HFFc6 (cell line): ENCODE measurements at regions not wholly inside any gene's neighbourhood (a gene's known extent, or its start where the extent isn't known, plus 50 kb on each side); places are given as distances from the start of the nearest gene placed in this dataset.

ENCODE experiments used
- DNase-seq: peaks from one replicate; pipeline ENCODE4 v3.0.0-alpha.2; 2018
- H3K27ac Mint-ChIP-seq: 2 replicates; pipeline ENCODE4 v1.8.0; 2020; ENCODE audit warnings: mild to moderate bottlenecking, mixed read lengths
- H3K27me3 Mint-ChIP-seq: 2 replicates; pipeline ENCODE4 v1.8.0; 2021; ENCODE audit warnings: mild to moderate bottlenecking, moderate library complexity, mixed read lengths; ENCODE audit not compliant: insufficient read depth
- H3K36me3 Mint-ChIP-seq: 2 replicates; pipeline ENCODE4 v1.8.0; 2021; ENCODE audit warnings: low read depth, mixed read lengths
- H3K4me1 Mint-ChIP-seq: 2 replicates; pipeline ENCODE4 v1.8.0; 2020; ENCODE audit warnings: low read depth, mixed read lengths
- H3K4me3 Mint-ChIP-seq: 2 replicates; pipeline ENCODE4 v1.8.0; 2020; ENCODE audit warnings: mild to moderate bottlenecking, moderate library complexity, mixed read lengths
- H3K9me3 Mint-ChIP-seq: 2 replicates; pipeline ENCODE4 v1.8.0; 2020; ENCODE audit warnings: mild to moderate bottlenecking, mixed read lengths
- CTCF ChIP-seq: fragments of 200-600 bp; sonication (generic); IDR thresholded peaks from 2 replicates; pipeline ENCODE4 v1.5.0; 2021; ENCODE audit warnings: antibody characterized with exemption, mild to moderate bottlenecking

GRCh38 chr15:25493823-25494526, 55.2 kb upstream of the UBE3A start:
- DNase-seq = no peak
- Mint-ChIP-seq H3K4me1 (no peaks in the 10 kb centered on the region), H3K4me3 (no peak overlapping the region), H3K36me3 (0 out of 2 replicates have a peak, but pooled peaks cover 4% of the 10 kb centered on the region), H3K27me3 (peaks cover 5% of the 10 kb centered on the region), H3K27ac (no peak overlapping the region), H3K9me3 (peaks cover 12% of the 10 kb centered on the region)
- no peak for TF ChIP-seq CTCF

DNA sequence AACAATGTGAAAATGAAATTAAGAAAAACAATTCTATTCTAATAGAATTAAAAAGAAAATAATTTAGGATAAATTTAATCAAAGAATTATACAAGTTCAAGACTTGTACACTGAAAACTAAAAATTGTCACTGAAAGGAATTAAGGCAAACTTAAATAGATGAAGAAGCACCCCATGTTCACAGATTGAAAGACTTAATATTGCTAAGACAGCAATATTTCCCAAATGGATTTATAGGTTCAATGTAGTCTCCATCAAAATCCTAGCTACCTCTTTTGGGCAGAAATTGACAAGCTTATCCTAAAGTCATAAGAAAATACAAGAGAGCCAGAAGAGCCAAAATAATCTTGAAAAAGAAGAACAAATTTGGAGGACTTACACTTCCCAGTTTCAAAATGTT, 53.5 kb upstream of the UBE3A start:
- TF ChIP-seq CTCF = no peak
- H3K27ac Mint-ChIP-seq = no peak overlapping the region
- no peak overlapping the region for H3K4me3 Mint-ChIP-seq
- no peak for DNase-seq
- H3K9me3 Mint-ChIP-seq = peaks cover 12% of the 10 kb centered on the region
- H3K27me3 Mint-ChIP-seq = peaks cover 4% of the 10 kb centered on the region
- no peaks in the 10 kb centered on the region for H3K4me1 Mint-ChIP-seq
- 0 out of 2 replicates have a peak, but pooled peaks cover 4% of the 10 kb centered on the region for H3K36me3 Mint-ChIP-seq
